ENCODE measurements at regions not wholly inside any gene's neighbourhood (a gene's known extent, or its start where the extent isn't known, plus 50 kb on each side); places are given as distances from the start of the nearest gene placed in this dataset.

DNA sequence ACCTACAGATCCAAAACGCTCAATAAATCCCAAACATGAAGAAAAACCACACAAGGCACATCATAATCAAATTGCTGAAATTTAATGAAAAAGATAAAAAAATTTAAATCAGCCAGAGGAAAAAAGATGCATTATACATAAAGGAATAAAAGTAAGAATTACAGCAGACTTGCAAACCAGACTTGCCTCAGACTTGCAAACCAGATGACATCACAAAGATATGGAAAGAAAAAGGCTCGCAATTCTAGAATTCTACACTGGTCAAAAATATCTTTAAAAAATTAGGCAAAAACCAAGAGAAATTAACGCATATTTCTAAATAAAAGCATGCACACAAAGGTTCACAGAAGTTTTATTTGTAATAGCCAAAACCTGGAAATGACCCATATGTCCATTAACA is 188.0 kb upstream of the NAMPT start:
- no peak for DNase-seq (ENCODE audit: low read depth)
- H3K4me3 ChIP-seq (ENCODE audit: low read depth, low read length), result no peak overlapping the region
- TF ChIP-seq CTCF (IDR thresholded peaks at IDR 0.05; ENCODE audit: insufficient read depth, low read depth, low read length), result no peak

GRCh38 chr7:106471686-106472440 is 187.1 kb upstream of the NAMPT start:
- DNase-seq (ENCODE audit: low read depth), result no peak
- H3K4me3 ChIP-seq (ENCODE audit: low read depth, low read length), result no peak overlapping the region
- no peak for TF ChIP-seq CTCF (IDR thresholded peaks at IDR 0.05; ENCODE audit: insufficient read depth, low read depth, low read length)

DNA sequence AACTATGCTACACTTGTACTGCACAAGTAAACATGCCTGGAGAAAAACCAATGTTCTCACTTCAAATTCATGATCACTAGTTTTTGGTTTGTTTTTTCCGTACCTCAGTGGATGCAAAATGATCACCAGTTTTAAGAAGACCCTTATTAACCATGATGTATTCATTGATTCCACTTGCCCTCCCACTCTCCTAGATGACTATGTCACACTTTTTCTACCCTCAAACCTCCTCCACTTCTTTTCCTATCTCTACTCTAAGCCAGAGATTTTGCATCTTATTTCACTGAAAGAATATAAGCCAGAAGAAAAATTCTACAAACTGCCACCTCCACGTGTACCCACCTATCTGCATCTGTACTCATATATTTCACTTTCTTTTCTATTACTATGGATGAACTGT is 186.2 kb upstream of the NAMPT start:
- no peak for TF ChIP-seq CTCF (IDR thresholded peaks at IDR 0.05; ENCODE audit: insufficient read depth, low read depth, low read length)

GRCh38 chr7:106466867-106467266 is 182.1 kb upstream of the NAMPT start:
- H3K4me3 ChIP-seq (ENCODE audit: low read depth, low read length), result no peak overlapping the region
- no peak for TF ChIP-seq CTCF (IDR thresholded peaks at IDR 0.05; ENCODE audit: insufficient read depth, low read depth, low read length)
- DNase-seq (ENCODE audit: low read depth), result no peak

More for the DNA sequence above, 186.2 kb upstream of the NAMPT start:
- no peak overlapping the region for H3K4me3 ChIP-seq (ENCODE audit: low read depth, low read length)
- DNase-seq (ENCODE audit: low read depth), result no peak

- no peak for TF ChIP-seq CTCF (IDR thresholded peaks at IDR 0.05; ENCODE audit: insufficient read depth, low read depth, low read length)
- no peak for DNase-seq (ENCODE audit: low read depth)
- no peak overlapping the region for H3K4me3 ChIP-seq (ENCODE audit: low read depth, low read length)
Measured at GRCh38 chr7:106465704-106466468, 181.1 kb upstream of the NAMPT start.

DNA sequence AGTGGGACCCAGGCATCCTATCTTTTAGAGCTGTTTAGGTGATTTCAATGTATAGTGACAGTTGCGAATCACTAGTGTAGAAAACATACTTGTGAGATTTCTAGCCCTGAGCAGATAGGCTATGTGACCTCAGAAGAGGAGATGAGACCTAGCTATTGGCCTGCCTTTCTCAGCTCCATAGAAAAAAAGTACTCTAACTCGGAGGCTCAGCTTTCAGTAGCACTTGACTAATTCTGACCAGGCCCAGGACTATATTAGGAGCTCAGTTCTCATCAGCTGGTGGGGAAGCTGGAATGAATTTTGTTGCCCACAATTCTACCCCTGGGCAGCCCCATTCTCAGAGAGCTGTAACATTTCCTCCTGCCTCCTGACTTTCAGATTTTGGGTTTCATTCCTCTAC is 179.9 kb upstream of the NAMPT start:
- TF ChIP-seq CTCF (IDR thresholded peaks at IDR 0.05; ENCODE audit: insufficient read depth, low read depth, low read length), result no peak

More for the DNA sequence above, 179.9 kb upstream of the NAMPT start:
- DNase-seq (ENCODE audit: low read depth), result no peak
- H3K4me3 ChIP-seq (ENCODE audit: low read depth, low read length), result no peak overlapping the region

Measured in fibroblast of villous mesenchyme (primary cell).